MCF 10A (cell line): ENCODE measurements at regions not wholly inside any gene's neighbourhood (a gene's known extent, or its start where the extent isn't known, plus 50 kb on each side); places are given as distances from the start of the nearest gene placed in this dataset.

Experiments
- BruUV-seq: library from RNA; stranded (reverse); fragments of 400-500 nt; replicated peaks from 2 replicates; lab custom pipeline; 2021; lab: Mats Ljungman, UMichigan
- CTCF ChIA-PET: fragments of 300-600 bp; sonication (Branson Sonifier 250); formaldehyde crosslinking; extraction: SDS; loops from one replicate; lab custom pipeline; 2021; ENCODE audit warnings: antibody characterized with exemption, inconsistent platforms; lab: Yijun Ruan, JAX
- POLR2A ChIA-PET: fragments of 300-600, 350-650 bp; sonication (Branson Sonifier 250); formaldehyde crosslinking; extraction: SDS; loops from one replicate; lab custom pipeline; 2020; ENCODE audit warnings: antibody characterized with exemption, inconsistent platforms; lab: Yijun Ruan, JAX
- DNase-seq: peaks from one replicate; pipeline ENCODE4 v3.0.0-alpha.2; 2018; ENCODE audit not compliant: unreplicated experiment
- H3K27ac Mint-ChIP-seq: one replicate; pipeline ENCODE4 v1.8.0; 2022; ENCODE audit warnings: mild to moderate bottlenecking, low read depth, mixed read lengths; ENCODE audit not compliant: unreplicated experiment
- H3K27me3 Mint-ChIP-seq: one replicate; pipeline ENCODE4 v1.8.0; 2022; ENCODE audit warnings: mixed read lengths; ENCODE audit not compliant: insufficient read depth, unreplicated experiment
- H3K36me3 Mint-ChIP-seq: one replicate; pipeline ENCODE4 v1.8.0; 2022; ENCODE audit warnings: mild to moderate bottlenecking, moderate library complexity, mixed read lengths; ENCODE audit not compliant: insufficient read depth, unreplicated experiment
- H3K4me1 Mint-ChIP-seq: one replicate; pipeline ENCODE4 v1.8.0; 2022; ENCODE audit warnings: mixed read lengths; ENCODE audit not compliant: insufficient read depth, unreplicated experiment
- H3K4me3 Mint-ChIP-seq: one replicate; pipeline ENCODE4 v1.8.0; 2022; ENCODE audit warnings: mild to moderate bottlenecking, moderate library complexity, mixed read lengths; ENCODE audit not compliant: unreplicated experiment
- H3K9me3 Mint-ChIP-seq: one replicate; pipeline ENCODE4 v1.8.0; 2022; ENCODE audit warnings: mixed read lengths; ENCODE audit not compliant: unreplicated experiment
- intact Hi-C: fragments of 100-400 bp; cut with micrococcal nuclease; formaldehyde crosslinking; loops from 2 replicates; pipeline ENCODE4 v1.14.1; 2022
- TF ChIP-seq, protein P1 (sequence below): fragments of 200-600 bp; IDR thresholded peaks from one replicate; pipeline ENCODE4 v1.8.0; 2022; ENCODE audit warnings: antibody characterized with exemption, mild to moderate bottlenecking; ENCODE audit not compliant: unreplicated experiment

GRCh38 chr2:9734308-9734707 lies 103.5 kb upstream of the YWHAQ start:
- TF ChIP-seq, protein P1, sequence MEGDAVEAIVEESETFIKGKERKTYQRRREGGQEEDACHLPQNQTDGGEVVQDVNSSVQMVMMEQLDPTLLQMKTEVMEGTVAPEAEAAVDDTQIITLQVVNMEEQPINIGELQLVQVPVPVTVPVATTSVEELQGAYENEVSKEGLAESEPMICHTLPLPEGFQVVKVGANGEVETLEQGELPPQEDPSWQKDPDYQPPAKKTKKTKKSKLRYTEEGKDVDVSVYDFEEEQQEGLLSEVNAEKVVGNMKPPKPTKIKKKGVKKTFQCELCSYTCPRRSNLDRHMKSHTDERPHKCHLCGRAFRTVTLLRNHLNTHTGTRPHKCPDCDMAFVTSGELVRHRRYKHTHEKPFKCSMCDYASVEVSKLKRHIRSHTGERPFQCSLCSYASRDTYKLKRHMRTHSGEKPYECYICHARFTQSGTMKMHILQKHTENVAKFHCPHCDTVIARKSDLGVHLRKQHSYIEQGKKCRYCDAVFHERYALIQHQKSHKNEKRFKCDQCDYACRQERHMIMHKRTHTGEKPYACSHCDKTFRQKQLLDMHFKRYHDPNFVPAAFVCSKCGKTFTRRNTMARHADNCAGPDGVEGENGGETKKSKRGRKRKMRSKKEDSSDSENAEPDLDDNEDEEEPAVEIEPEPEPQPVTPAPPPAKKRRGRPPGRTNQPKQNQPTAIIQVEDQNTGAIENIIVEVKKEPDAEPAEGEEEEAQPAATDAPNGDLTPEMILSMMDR = no peak
- peaks cover 24% of the 10 kb centered on the region for H3K9me3 Mint-ChIP-seq
- H3K27me3 Mint-ChIP-seq = no peaks in the 10 kb centered on the region
- POLR2A ChIA-PET = no interaction called here
- H3K36me3 Mint-ChIP-seq = no peaks in the 10 kb centered on the region
- CTCF ChIA-PET = no interaction called here
- no peak for DNase-seq
- intact Hi-C loops = no loop called here
- no peaks in the 10 kb centered on the region for H3K4me1 Mint-ChIP-seq
- no peak overlapping the region for H3K4me3 Mint-ChIP-seq
- no peak overlapping the region for H3K27ac Mint-ChIP-seq
- no TSS peak for BruUV-seq

- BruUV-seq = no TSS peak
- no peak for DNase-seq
- TF ChIP-seq, protein P1 = no peak
- Mint-ChIP-seq H3K27ac (no peak overlapping the region), H3K27me3 (no peaks in the 10 kb centered on the region), H3K4me3 (no peak overlapping the region), H3K4me1 (no peaks in the 10 kb centered on the region), H3K9me3 (peaks cover 24% of the 10 kb centered on the region), H3K36me3 (no peaks in the 10 kb centered on the region)
- intact Hi-C loops = no loop called here
- ChIA-PET CTCF (interaction anchor here (0.6 to 1.1 kb wide), 2 partner anchors 14 to 16 kb away, joined by 3 read pairs; no protein-coding TSS in a partner anchor), POLR2A (interaction anchor here (0.5 kb wide), 1 partner anchor 10 kb away, joined by 3 read pairs; no protein-coding TSS in a partner anchor)
These were observed 104.5 kb upstream of the YWHAQ start for GRCh38 chr2:9735335-9735734.

- no peak for DNase-seq
- BruUV-seq = no TSS peak
- ChIA-PET CTCF (interaction anchor here (1.1 kb wide), 1 partner anchor 15 kb away, joined by 3 read pairs; no protein-coding TSS in a partner anchor), POLR2A (no interaction called here)
- Mint-ChIP-seq H3K9me3 (peaks cover 24% of the 10 kb centered on the region), H3K4me3 (no peak overlapping the region), H3K27ac (no peak overlapping the region), H3K27me3 (no peaks in the 10 kb centered on the region), H3K4me1 (no peaks in the 10 kb centered on the region), H3K36me3 (no peaks in the 10 kb centered on the region)
- intact Hi-C loops = no loop called here
- TF ChIP-seq, protein P1 = no peak
These were observed 105.2 kb upstream of the YWHAQ start for GRCh38 chr2:9736021-9736420.

DNA sequence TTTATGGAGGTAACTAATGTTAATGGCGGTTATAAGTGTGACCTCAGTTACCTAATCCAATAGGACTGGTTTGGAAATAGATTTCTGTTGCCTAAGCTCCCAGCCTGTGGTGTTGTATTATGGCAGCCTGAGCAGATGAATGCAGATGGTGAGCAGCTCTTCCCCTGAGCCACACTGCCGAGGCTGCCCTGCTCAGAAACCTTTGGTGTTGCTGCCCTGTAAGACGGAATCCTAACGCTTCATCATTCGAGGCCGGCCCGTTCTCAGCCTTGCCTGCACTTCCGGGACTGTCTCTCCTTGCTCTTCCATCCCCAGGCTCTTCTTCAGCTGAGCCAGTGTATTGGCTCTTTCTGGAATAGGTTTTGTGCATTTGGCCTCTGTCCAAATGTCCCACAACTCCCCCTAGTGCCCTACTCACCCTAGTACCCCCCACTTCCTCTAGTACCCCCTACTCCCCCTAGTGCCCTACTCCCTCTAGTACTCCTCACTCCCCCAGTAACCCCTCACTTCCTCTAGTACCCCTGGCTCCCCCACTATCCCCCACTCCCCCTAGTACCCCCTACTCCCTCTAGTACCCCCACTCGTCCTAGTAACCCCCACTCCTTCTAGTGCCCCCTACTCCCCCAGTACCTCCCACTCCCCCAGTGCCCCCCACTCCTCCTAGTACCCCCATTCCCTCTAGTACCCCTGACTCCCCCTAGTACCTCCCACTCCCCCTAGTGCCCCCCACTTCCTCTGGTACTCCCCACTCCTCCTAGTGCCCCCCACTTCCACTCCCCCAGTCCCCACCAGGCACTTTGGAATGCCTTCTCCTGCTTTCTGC lies 106.0 kb upstream of the TAF1B start:
- intact Hi-C loops = no loop called here
- Mint-ChIP-seq H3K27me3 (no peaks in the 10 kb centered on the region), H3K27ac (no peak overlapping the region), H3K36me3 (no peaks in the 10 kb centered on the region), H3K4me3 (no peak overlapping the region), H3K4me1 (no peaks in the 10 kb centered on the region), H3K9me3 (peaks cover 24% of the 10 kb centered on the region)
- CTCF ChIA-PET = interaction anchor here (1.1 kb wide), 1 partner anchor 33 kb away, joined by 3 read pairs; no protein-coding TSS in a partner anchor
- no peak for DNase-seq
- BruUV-seq = no TSS peak
- TF ChIP-seq, protein P1 = no peak
- POLR2A ChIA-PET = interaction anchor here (0.9 kb wide), 1 partner anchor 23 kb away, joined by 3 read pairs; no protein-coding TSS in a partner anchor
